NCI-H2107 treated with DMSO at 0.1 percent for 48 hours (cell line): ENCODE measurements at regions not wholly inside any gene's neighbourhood (a gene's known extent, or its start where the extent isn't known, plus 50 kb on each side); places are given as distances from the start of the nearest gene placed in this dataset.

Experiments
- DNase-seq: peaks from one replicate; lab custom pipeline; 2025; ENCODE audit not compliant: unreplicated experiment; lab: John Stamatoyannopoulos, UW

DNA sequence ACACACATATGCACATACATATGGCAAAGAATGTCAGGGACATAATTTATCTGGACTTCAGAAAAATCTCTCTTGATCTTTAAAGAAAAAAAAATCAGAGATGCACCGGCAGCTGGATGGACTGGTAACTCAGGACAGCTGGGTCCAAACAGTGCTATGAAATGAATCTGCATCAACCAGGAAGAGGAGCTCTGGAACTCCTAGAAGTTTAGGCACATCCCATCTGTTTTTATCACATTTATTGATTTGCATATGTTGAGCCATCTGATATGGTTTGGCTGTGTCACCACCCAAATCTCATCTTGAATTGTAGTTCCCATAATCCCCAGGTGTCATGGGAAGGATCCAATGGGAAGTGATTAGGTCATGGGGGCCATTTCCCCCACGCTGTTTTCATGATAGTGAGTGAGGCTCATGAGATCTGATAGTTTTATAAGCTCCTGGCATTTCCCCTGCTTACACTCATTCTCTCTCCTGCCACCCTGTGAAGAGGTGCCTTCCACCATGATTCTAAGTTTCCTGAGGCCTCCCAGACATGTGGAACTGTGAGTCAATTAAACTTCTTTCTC, 87.7 kb upstream of the AKIP1 start:
- DNase-seq, result no peak

DNA sequence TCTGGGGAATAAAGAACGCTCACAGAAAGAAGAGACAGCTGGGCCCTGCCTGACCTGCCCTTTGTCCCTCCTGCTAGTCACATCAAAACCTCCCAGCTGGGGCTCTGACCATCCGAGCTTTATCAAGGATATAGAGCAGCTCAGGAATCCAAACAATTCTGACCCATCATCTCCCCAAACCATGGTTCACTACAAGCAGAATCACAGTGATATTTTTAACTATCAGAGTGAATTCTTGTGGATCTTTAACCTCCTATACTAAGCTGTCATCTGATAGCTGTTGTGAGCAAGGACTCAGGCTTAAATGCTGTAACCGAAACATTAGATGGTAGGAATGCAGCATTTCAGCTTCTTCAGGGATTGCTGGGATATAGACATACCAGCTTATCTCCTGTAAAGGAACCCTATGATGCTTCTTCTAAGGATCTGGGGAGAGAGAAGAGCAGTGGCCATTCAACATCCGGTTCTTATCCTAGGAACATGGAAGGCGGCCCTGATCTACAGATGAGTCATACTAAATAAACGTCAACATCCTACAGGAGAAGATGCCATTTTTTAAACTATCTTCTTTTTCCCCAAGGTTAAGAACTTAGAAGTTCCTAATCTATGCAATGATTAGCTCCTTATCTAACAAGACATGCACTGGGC, 84.7 kb upstream of the AKIP1 start:
- no peak for DNase-seq

DNA sequence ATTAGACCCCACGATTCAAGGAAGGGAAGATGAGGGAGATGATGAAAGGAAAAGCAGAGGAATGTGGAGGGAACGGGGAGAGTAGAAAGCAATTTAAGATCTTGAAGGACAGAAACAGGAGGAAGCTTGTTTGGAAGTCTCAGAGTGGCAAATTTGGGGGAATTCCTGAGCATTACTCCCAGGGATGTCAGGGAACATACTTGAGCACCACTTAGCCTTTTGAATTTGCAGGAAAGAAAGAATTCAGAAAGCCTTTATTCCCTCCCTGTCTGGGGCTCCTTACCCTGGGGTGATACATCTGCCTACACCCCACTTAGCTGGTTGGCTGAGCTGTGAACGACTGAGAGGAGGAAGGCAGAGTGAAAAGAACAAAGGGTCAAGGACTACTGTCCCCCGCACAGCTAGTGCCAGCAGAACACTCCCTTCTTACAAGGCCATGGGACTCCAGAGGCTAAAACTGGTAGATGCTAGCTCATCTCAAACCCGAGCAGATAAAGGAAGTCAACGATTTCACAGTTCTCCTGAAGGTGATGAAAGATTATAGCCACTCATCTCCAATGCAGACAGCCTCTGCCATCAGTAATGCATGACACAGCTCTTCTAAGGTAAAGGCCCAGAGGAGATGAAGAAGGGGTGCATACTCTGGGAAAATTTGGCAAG, 84.0 kb upstream of the AKIP1 start:
- DNase-seq, result no peak

DNA sequence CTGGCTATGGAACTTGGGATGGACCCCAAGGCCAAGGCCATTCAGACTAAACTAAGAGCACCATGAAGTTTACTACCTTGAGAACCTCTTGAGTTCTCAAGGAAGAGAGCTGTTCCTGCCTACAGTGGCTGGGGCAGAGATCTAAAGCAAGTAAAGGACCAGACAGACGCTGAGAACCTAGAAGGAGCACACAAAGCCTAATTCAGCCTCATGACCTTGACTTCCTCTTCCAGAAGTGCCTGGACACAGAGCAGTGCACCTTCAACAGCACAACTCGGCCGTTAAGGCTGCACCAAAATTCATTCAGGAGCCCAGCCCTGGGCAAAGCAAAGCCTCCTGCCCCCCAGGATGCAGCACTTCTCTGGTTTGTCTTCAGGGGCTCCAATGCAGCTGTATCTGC, 82.9 kb upstream of the AKIP1 start:
- no peak for DNase-seq

DNA sequence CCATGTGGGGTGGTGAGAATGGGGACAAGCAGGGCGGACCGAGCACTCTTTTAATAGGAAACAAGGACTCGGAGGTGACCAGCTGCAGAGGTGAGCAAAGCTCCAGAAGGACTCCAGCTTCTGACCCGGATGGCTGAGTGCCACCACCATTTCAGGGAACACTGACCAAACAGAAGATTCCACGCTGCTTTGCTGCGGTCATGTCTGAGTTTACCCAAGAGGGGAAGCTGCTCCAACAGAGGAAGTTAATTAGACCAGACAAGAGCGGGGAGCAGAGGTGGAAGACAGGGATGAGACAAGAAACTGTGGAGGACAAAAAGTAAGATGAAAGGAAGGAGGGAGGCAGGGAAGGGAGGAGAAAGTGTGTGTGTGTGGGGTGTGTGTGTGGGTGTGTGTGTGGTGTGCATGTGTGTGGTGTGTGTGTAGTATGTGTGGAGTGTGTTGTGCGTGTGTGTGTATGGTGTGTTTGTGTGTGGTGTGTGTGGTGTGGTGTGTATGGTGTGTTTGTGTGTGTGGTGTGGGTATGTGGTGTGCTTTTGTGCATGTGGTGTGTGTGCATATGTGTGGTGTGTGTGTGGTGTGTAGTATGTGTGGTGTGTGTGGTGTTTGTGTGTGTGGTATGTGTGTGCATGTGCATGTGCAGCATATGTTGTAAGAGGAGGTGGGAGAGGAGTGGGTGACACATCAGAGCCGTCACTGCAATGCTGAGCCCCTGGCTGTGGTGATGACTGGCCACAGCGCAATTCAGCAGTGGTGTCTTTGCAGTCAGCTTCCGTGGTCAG, 82.2 kb upstream of the AKIP1 start:
- DNase-seq, result no peak

DNA sequence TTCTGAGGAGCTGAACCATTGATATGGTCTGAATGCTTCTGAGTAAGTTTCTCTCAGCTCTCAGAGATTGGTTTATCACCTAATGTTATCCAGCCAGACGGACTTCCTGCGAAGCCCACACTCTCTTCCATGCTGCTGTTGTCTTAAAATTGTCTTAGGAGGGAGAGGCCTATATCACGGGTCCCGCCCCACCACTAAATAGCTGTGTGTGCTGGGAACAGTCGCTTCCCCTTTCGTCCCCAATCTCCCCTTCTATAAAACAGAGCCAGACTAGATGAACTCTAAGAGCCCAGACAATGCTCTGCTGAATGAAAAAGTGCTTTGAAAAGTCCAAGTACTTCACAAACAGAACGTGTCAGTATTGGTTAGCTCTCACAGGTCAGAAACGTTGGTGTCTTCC, 81.4 kb upstream of the AKIP1 start:
- no peak for DNase-seq

DNA sequence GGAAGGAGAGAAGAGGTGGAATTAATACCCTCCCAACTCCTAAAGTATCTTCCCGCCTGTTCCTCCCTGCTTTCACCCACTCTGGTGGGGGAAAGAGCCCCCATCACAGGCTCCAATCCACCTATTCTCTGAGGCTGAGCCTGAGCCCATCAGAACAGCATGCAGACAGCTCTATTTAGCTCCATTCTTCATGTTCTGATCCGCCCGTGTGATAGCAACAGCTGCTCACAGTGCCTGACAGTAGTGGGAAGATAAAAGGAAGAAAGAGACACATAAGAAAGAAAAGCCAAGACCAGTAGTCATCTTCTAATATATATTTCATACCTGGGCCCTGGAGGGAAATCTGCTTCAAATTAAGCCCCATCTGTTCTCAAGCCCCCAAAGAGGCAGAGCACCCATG, 80.3 kb upstream of the AKIP1 start:
- no peak for DNase-seq

DNA sequence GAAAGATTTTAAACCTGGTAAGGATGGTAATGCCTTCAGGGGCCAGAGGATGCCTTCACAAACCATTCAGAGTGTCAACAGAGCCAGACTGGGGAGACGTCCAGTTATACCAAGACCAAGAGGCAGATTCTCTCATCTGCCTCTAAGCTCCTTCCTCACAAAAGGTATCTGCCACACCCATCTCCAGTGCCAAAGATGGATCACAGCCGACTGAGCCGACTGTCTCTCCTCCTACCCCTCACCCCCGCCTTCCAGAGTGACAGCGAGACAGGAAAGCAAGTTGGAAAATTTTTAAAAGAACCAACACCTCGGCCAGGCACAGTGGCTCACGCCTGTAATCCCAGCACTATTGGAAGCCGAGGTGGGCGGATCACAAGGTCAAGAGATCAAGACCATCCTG, 79.1 kb upstream of the AKIP1 start:
- DNase-seq, result no peak

DNA sequence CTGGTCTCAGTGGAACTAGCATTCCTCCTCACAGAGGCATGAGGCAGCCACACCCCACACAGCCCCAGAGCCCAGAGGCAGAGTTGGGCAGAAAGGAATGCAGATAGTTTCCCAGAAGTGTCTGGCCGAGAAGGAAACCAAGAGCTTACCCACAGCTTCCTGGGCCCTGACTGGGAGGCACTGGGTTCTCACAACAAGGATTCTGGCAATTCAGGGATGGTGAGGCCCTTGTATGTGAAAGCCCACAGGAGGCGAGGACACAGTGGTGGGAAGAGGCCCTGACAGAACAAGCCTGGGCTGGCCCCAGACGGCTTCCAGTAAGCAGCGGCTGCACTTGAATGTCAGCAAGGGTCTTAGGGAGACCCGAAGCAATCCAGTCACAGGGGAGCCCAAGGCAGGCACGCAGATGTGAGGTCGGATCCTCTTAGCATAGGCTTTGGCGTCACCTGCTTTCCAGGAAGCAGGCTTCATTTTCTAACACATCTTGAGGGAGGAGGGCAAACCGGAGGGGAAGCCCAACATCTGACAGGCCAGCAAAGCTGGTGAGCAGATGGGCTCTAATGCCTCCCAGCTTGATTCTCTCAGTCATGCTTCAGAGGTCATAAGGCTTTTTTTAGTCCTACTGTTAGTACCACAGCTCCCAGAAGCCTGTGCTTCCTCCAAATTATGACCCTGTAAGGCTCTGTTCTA, 78.3 kb upstream of the AKIP1 start:
- DNase-seq, result peak; percentile 44

DNA sequence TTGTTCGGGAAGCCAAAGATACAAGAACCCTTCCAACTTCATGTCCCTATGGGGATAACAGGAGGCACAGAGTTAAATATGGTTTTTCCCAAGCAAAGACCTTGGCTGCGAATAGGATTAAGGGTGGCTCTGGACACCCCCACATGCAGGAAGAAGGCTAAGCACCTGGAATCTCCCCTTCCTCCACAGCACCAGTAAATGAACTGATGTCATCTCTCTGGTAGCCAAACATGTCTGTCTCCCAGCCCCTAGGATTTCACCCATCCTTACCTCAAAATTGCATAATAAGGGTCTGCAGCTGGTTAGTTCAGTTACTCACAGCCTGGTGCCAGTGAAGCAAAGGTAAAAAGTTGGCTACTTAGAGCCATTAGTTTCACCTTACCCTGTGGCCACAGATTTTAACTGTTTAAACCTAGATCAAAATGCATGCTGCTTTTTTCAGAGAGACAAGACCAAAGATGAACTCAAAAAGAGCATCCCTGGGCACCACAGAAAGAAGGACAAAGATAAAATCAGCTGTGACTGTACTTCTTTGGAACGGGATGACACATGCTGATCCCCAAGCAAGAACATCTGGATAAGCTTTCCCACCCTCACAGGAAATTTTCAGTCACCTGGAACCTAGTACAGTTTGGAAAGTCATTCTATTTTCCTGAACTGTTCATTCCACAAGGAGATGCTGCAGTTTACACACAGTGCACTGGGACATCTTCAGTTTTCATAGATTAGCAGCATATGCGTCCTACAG, 77.2 kb upstream of the AKIP1 start:
- DNase-seq, result no peak

DNA sequence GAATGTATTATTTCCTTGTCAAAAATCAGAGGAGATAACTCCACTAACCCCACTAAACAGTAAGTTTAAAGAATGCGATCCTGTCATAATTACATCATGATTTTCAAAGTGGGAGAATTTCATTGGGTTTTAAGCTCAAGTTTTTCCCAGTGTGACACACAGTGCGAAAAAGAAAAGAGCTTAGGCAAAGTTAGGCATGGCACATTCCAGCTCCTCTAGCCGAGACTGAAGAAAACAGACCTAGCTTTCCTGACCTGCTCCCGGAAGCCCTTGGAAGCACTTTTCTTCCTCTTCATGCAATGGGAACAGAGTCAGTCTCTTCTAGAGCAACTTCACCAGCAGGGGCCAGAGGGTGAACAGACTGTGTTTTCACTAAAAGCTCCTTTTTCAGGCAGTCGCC, 76.6 kb upstream of the AKIP1 start:
- DNase-seq, result no peak

DNA sequence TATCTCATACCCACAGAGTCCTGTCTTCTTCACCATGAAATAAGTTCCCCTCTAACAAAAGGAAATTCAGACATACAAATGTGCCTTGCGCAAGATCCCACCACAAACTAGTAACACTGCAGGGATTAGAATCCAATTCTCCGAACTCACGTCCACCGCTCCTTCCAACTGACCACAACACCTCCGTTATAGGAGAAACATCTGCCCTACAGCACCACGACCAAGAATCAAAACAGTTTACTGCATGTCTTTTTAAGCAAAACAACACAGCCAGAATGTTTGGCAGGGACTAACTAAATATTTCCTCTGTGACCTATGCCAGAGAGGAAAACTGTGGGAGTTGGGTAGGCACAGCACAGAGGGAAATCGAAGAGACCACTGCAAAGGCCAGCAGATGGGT, 72.7 kb upstream of the AKIP1 start:
- DNase-seq, result no peak

DNA sequence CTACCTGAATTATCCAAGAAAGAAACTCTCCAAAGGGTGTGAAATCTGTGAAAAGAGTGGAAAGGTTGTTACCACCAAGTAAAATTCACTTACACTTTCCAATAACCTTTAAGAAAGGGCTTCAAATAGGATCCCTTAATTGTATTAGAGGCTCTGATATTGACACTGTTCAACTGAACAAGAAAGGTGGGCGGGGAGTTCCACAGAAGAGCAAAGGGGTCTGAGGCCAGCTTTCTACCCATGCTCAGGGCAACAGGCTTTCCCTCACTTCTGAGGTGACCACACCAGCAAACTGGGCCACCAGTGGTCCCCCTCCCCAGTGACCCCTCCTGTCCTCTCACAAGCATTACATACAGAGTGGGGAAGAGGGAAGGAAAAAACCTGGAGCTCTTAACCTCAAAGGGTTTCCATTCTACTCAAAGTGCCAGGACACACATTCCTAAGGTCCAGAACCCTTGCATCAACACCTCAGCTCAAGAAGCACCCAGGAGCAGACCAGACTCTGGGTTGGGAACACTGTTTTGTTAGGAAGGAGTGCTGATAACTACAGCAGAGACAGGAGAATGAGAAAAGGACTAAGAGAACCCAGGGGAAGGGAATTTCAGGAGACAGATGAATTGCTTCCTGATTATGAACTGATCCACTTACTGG, 71.6 kb upstream of the AKIP1 start:
- DNase-seq, result no peak

DNA sequence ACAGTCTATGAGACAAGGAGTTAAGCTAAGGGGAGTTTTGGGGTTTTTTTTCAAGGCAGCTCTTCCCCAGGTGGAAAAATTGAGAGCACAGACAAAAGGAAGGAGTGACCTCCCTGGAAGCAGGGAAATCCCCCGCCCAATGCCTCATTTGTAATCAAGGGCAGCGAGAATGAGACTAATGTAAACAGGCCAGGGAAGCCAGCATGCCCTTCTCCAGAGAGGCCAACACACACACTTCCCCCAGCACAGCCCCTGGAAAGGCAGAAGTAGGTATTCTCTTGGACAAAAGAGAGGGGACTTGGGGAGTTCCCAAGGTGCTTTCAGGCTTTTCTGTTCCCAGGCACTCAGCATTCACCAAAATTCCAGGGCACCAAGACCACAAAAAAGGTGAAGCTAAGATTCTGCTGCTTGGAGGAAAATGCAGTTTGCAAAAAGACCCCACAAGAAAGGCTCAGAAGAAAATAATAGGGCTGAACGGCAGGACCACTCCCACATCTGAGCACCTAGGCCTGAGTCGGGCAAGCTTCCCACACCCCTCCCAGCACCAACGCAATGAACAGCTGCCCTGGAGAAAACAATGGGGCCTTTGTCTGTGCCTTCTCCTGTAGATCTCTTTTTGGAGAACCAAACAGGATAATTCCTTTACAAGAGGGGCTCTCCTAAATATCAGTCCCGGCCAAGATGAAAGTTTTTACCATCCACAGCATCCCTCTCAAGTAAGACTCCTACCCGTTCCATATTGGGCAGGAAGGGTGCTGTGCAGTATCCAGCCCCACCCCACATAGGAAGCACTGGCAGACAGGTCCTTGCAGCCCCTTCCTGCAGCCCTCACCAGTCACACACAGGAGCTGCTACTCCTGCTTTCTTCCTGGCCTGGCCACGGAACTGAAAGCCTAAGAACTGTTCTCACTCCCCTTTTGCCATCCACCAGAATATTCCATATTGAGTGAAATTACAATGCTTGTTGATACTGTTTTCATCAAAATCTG, 70.7 kb upstream of the AKIP1 start:
- no peak for DNase-seq

DNA sequence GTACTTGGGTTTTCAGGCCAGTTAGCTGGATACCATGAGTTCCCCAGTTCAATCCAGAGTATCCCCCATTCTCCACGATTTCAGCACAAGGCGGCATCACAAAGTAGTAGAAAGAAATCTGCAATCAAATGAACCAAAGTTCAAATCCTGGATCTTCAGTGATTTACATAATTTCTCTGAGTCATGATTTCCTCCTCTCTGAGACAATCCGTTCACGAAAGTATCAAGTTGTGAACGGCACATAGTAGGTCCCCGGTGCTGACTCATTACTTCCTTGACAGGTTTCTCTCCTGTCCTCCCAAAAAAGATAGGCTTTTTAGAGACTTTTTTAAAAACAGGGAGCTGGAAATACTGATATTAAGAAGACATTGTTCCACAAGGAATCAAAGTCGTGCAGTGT, 69.1 kb upstream of the AKIP1 start:
- DNase-seq, result no peak

DNA sequence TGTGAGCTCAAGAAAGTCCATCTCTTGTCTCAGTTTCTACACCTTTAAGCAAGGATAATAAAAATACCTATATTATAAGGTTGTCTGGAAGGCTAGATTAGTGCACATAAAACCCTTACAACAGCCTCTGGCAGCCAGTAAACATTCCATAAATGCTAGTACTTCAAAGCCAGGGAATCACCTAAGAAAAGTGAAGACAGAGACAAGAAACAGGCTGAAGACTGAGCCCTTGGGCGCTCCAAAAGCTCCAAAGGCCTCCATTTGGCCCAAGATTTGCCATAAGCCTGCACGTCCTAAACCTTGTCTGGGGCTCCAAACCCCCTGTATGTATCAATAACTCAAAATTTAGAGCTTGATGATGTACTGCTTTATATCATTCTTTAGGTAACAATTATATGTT, 52.2 kb upstream of the AKIP1 start:
- DNase-seq, result no peak
